H1 (cell line): ENCODE measurements at regions not wholly inside any gene's neighbourhood (a gene's known extent, or its start where the extent isn't known, plus 50 kb on each side); places are given as distances from the start of the nearest gene placed in this dataset.

ENCODE experiments used
- CHD7 ChIP-seq: fragments of 300-600 bp; sonication (generic); IDR thresholded peaks from 2 replicates; pipeline ENCODE4 v1.7.1; 2012; ENCODE audit warnings: low read length, moderate library complexity, mild to moderate bottlenecking, inconsistent platforms; ENCODE audit not compliant: insufficient replicate concordance
- CTBP2 ChIP-seq: IDR thresholded peaks from 2 replicates; pipeline ENCODE4 v1.7.0; 2011; ENCODE audit warnings: borderline replicate concordance, mild to moderate bottlenecking, moderate library complexity, mixed read lengths, low read length; ENCODE audit not compliant: insufficient read depth, insufficient read length
- KDM1A ChIP-seq: fragments of 200-600, 300-600 bp; sonication (generic); IDR thresholded peaks from 2 replicates; pipeline ENCODE4 v1.7.1; 2016; ENCODE audit warnings: mild to moderate bottlenecking, low read length, borderline replicate concordance

- TF ChIP-seq CHD7 (no peak), KDM1A (no peak), CTBP2 (no peak)
Observed at GRCh38 chrX:140431521-140431920, 73.3 kb downstream of the SOX3 start (continued).
